BJ (cell line): ENCODE measurements at regions not wholly inside any gene's neighbourhood (a gene's known extent, or its start where the extent isn't known, plus 50 kb on each side); places are given as distances from the start of the nearest gene placed in this dataset.
A peak's percentile ranks its signal among the peaks of the same experiment; 100 is the strongest.
"Not testable (repeated sequence)": the region's sequence is repeated elsewhere in the genome, so short reads cannot be mapped to it uniquely, and the experiment has no call there.

Source experiments
- CTCF ChIA-PET: fragments of 350-600 bp; formaldehyde crosslinking; extraction: SDS; loops from one replicate; lab custom pipeline; 2021; ENCODE audit warnings: antibody characterized with exemption, inconsistent platforms; lab: Yijun Ruan, JAX
- POLR2A ChIA-PET: fragments of 300-600 bp; sonication (Branson Sonifier 250); formaldehyde crosslinking; extraction: SDS; loops from one replicate; lab custom pipeline; 2021; ENCODE audit warnings: antibody characterized with exemption; lab: Charles Lee
- DNase-seq: peaks from one replicate; pipeline ENCODE4 v3.0.0-alpha.2; 2011; ENCODE audit warnings: low read depth
- H3K27me3 ChIP-seq: 2 replicates; pipeline ENCODE4 v1.6.0; 2011; ENCODE audit warnings: low read length; ENCODE audit not compliant: control insufficient read depth, insufficient read depth
- H3K36me3 ChIP-seq: 2 replicates; pipeline ENCODE4 v1.5.1; 2011; ENCODE audit warnings: low read length; ENCODE audit not compliant: control insufficient read depth, insufficient read depth
- H3K4me3 ChIP-seq: 2 replicates; pipeline ENCODE4 v1.5.1; 2011; ENCODE audit warnings: low read depth, mild to moderate bottlenecking, control low read depth, low read length
- CTCF ChIP-seq: IDR thresholded peaks from 2 replicates; pipeline ENCODE4 v1.5.1; 2011; ENCODE audit warnings: low read depth, mild to moderate bottlenecking, control low read depth, inconsistent platforms, low read length, moderate library complexity; ENCODE audit not compliant: insufficient read depth

GRCh38 chr17:27370776-27371175 lies 76.9 kb downstream of the WSB1 start:
- Histone ChIP-seq H3K36me3 (no peaks in the 10 kb centered on the region), H3K27me3 (no peaks in the 10 kb centered on the region), H3K4me3 (no peak overlapping the region)
- TF ChIP-seq CTCF, result no peak
- DNase-seq, result no peak
- CTCF ChIA-PET, result interaction anchor here (1.3 kb wide), 1 partner anchor 232 kb away, joined by 4 read pairs; no protein-coding TSS in a partner anchor
- POLR2A ChIA-PET, result no interaction called here

- H3K4me3 ChIP-seq, POLR2A ChIA-PET, H3K36me3 ChIP-seq, DNase-seq, CTCF ChIA-PET, H3K27me3 ChIP-seq: not testable (repeated sequence)
Observed at GRCh38 chr17:27373695-27374094, 79.8 kb downstream of the WSB1 start.

- H3K4me3 ChIP-seq, result no peak overlapping the region
- POLR2A ChIA-PET, result no interaction called here
- CTCF ChIA-PET, result interaction anchor here (0.6 to 1.6 kb wide), 10 partner anchors 11 to 1465 kb away, joined by 3 to 5 read pairs (median 3); no protein-coding TSS in a partner anchor
- no peaks in the 10 kb centered on the region for H3K27me3 ChIP-seq
- no peak for TF ChIP-seq CTCF
- DNase-seq, result no peak
- H3K36me3 ChIP-seq, result no peaks in the 10 kb centered on the region
Observed at GRCh38 chr17:27376637-27377547, 79.4 kb upstream of the KSR1 start.

- no peaks in the 10 kb centered on the region for H3K27me3 ChIP-seq
- DNase-seq, result no peak
- ChIA-PET CTCF (interaction anchor here (0.6 to 2.0 kb wide), 4 partner anchors 9 to 221 kb away, joined by 3 to 7 read pairs (median 4); no protein-coding TSS in a partner anchor), POLR2A (no interaction called here)
- H3K4me3 ChIP-seq, result no peak overlapping the region
- no peak for TF ChIP-seq CTCF
- no peaks in the 10 kb centered on the region for H3K36me3 ChIP-seq
Observed at GRCh38 chr17:27378482-27379175, 77.6 kb upstream of the KSR1 start.

- TF ChIP-seq CTCF, result no peak
- CTCF ChIA-PET, result interaction anchor here (0.6 to 2.0 kb wide), 8 partner anchors 16 to 219 kb away, joined by 3 to 7 read pairs (median 4); no protein-coding TSS in a partner anchor
Observed at GRCh38 chr17:27379888-27380533, 76.2 kb upstream of the KSR1 start.

More at GRCh38 chr17:27379888-27380533, 76.2 kb upstream of the KSR1 start:
- Histone ChIP-seq H3K4me3 (peak overlapping the region; percentile 8), H3K27me3 (no peaks in the 10 kb centered on the region), H3K36me3 (no peaks in the 10 kb centered on the region)
- POLR2A ChIA-PET, result interaction anchor here (0.6 kb wide), 1 partner anchor 8 kb away, joined by 6 read pairs; no protein-coding TSS in a partner anchor
- no peak for DNase-seq
